ENCODE measurements at regions not wholly inside any gene's neighbourhood (a gene's known extent, or its start where the extent isn't known, plus 50 kb on each side); places are given as distances from the start of the nearest gene placed in this dataset.

DNA sequence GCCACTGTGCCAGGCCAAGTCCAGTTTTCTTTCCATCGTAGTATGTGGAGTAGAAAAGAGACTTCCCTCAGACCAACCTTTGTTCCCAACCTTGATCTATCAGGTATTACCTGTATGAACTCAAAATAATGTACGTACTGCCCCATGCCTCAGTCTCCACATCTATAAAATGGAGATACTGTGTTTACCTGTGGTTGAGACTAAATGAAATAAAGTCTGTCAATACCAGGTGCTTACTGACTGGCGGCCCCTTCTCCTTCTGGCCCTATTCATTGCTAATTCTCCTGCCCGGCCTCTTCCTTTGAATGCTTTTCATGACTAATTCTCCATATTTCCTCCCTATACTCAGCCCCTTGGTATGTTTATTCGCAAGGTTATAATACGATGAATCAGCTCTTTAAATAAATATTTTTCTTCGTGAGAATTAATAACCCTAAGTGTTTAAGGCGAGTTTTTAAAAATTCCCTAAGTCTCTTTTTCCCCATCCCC lies 89.6 kb upstream of the BASP1 start:
- TF ChIP-seq POLR2A (IDR thresholded peaks at IDR 0.05), result no peak
- TF ChIP-seq, protein P1, sequence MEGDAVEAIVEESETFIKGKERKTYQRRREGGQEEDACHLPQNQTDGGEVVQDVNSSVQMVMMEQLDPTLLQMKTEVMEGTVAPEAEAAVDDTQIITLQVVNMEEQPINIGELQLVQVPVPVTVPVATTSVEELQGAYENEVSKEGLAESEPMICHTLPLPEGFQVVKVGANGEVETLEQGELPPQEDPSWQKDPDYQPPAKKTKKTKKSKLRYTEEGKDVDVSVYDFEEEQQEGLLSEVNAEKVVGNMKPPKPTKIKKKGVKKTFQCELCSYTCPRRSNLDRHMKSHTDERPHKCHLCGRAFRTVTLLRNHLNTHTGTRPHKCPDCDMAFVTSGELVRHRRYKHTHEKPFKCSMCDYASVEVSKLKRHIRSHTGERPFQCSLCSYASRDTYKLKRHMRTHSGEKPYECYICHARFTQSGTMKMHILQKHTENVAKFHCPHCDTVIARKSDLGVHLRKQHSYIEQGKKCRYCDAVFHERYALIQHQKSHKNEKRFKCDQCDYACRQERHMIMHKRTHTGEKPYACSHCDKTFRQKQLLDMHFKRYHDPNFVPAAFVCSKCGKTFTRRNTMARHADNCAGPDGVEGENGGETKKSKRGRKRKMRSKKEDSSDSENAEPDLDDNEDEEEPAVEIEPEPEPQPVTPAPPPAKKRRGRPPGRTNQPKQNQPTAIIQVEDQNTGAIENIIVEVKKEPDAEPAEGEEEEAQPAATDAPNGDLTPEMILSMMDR (IDR thresholded peaks at IDR 0.05), result no peak
